ENCODE measurements at regions not wholly inside any gene's neighbourhood (a gene's known extent, or its start where the extent isn't known, plus 50 kb on each side); places are given as distances from the start of the nearest gene placed in this dataset.
A peak's percentile ranks its signal among the peaks of the same experiment; 100 is the strongest.

DNA sequence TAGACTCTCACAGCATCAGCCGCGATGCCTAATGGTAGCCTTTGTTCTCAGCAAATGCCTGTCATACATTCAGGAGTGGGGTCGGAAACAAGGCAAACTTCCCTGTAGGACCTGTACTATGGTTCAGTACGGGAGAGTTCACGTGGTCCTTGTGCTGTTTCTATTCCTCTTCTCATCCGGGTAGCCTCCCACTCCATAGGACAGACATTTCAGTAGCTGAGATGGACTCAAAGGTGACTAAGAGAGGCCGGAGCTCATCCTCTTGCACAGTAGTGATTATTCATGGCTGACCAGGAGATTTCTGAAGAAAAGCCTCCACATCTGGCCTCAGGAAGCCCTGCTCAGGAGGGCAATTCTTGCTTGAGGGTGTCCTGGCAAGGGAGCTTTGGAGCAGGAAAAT is 117.8 kb upstream of the SPRED2 start:
- DNase-seq = no peak

DNA sequence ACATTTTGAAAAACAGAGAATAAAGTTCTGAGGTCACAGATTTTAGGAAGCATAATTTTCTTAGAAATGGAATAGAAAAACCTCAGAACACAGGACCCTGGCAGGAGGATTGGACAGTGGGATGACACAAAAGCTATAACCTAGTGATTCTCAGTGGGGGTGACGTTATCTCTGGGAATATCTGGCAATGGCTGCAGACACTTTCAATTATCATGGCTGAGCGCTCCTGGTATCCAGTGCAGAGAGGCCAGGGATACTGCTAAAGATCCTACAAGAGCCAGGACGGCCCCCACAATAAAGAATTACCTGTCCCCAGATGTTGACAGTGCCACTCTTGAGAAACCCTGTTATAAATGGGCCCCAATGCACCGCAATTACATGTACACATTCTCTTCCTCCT is 117.2 kb upstream of the SPRED2 start:
- DNase-seq = no peak

DNA sequence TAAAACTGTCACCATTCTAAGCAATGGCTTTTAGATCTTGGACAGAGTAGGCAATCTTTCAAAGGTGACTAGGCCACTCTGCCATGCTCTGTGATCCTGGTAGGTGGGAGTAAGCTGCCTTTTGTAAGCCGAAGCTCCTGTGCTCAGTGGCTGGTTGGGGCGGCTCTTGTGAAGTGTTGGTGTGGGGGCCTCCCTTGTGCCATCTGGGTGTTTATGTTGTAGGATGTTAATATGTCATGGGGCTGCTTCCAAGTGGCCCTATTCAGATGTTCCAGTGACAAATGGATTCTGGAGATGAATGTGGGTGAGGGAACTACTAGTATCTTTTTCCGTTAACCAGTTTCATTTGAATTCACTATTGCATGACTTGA is 116.8 kb upstream of the SPRED2 start:
- DNase-seq = no peak

DNA sequence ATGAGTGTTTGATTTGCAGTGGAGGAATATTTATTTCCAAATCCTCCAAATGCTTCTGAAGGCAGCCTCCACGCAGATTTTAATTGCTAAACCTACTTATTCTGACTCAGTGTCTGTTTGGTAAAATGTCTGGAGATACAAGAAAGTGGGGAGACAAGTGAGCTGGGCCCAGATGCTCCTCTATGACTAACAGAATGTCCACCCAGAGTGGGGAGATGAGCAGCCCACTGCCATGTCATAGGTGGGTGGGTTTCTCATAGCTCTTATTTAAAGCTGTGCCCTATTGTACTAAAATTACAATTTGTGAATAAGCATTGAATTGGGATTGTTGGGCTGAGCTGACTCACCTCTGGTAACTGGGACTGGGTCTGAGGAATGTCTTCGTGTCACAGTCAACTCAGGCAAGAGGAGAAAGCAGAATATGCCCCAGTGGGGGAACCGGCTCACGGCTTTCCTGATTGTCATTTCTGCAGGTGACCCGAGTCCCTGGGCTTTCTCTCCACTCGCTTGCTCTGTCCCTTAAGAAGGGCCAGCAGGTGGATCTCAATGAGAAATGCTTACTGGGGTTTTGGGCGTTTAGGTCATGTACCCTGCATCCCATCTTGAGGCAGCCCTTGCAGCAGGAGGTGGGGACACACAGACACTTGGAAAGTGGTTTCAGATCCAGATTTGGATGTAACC is 116.3 kb upstream of the SPRED2 start:
- DNase-seq = no peak

DNA sequence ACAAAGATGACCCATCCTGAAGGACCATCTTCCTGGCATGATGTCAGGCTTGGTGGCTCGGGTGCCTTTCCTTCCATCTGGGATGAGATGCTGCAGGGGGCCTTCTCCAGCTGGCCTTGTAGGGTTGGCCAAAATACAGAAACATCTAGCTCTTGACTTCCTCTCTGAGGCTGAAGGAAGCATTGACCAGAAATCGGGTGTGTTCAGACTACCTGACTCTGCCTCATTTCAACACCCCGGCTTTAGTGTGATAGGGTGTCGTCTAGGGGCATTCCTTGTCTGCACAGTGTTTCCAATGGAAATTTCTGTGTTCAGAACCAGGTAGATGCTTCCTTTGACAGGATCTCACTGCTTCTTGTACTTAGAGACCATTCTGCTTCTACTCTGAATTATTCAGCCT is 115.7 kb upstream of the SPRED2 start:
- DNase-seq = no peak

DNA sequence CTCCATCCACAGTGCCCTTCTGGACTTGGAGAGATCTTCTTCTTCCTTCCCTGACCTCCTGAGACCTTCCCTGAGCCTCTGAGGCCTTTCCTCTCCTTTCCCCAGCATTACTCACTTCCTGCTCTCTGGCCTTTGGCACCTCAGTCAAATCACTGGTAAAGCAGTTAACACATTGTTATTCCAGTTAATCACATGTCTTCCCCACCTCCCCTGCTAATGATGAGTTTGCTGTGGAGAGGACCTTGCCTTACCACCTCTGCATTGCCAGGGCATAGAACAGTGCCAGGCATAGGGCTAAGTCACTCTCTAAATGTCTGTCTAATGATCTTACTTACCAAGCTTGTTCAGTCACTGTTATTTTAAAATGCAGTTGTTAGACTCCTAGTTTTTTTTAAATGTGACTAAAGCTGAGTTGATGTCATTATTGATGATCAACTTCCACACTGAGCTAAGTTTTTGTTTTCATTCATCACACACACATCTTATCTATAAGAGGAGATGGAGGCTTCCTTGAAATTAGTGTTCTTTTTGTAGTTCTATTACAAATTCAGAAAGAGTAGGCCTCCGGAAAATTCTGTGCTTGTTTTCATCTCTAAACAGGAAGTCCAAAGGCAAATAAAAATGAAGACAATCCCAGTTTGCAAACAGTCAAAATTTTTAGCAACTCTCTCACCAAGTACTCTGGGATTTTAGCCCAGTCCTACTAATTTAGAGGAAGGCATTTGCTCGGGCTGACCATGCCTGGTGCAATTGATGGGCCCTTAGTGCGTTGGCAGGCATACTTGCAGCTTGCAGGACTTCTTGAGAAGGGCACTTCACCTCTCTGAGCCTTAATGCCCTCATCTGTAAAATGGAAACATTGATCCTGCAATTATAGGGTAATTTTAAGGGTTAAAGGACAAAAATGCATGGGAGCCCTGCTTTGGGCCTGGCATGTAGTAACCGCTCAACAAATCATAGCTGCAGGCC is 113.7 kb upstream of the SPRED2 start:
- DNase-seq = peak; percentile 75

DNA sequence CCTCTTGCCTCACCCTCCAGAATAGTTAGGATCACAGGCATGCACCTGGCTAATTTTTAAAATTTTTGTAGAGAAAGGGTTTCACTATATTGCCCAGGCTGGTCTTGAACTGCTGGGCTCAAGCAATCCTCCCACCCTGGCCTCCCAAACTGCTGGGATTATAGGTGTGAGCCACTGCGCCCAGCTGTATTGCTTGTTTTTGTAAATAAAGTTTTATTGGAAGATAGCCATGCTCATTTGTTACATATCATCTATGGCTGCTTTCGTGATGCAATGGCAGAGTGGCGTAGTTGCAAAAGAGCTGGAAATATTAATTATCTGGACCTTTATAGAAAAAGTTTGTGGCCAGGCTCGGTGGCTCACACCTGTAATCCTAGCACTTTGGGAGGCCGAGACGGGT is 109.4 kb upstream of the SPRED2 start:
- no peak for DNase-seq

DNA sequence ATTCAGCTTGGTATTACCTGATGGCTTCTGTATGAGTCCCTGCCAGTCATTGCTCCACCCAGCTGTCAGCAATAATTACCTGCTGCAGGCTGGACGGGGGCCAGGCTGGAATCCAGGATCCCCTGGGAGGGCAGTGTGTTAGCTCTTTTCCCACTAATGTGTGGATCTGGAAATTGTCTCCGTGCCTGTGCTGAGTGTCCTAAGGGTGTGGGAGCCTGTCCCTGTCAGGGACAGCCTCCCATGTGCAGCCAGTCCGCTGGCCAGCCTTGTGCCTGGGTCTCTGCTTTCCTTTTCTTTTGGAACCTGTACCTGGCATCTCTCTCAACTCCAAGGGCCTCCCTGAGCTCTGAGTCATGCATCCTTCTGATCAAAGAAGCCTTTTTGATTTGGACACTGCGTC is 107.2 kb upstream of the SPRED2 start:
- no peak for DNase-seq

DNA sequence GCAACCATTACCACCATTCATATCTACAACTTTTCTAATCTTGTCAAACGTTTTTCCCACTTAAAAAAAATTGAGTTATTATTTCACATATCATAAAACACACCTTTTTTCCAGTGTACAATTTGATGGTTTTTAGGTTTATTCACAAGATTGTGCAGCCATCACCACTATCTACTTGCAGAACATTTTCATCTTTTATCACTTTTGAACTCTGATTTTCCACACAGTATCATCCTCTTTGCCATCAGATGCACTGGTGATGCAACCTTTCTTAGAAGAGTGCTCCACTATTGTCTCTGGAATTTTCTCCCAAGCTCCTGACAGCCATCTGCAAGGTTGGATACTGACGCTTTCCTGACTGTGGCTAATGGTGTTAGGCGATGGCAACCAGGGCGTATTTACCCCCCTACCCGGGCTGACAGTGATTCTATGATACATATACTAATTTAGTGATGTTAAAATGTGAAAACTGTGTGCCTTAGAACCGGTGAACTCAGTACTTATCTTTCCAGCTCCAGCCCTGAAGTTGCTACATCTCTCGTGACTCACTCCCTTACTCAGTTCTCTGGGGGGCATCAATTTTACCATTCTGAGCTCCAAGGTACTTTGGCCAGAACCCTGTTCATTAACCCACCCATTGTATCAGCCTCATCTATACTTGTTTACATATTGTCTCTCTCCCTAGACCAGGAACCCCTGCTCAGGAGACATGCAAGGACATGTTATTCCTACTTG is 105.4 kb upstream of the SPRED2 start:
- DNase-seq = no peak

DNA sequence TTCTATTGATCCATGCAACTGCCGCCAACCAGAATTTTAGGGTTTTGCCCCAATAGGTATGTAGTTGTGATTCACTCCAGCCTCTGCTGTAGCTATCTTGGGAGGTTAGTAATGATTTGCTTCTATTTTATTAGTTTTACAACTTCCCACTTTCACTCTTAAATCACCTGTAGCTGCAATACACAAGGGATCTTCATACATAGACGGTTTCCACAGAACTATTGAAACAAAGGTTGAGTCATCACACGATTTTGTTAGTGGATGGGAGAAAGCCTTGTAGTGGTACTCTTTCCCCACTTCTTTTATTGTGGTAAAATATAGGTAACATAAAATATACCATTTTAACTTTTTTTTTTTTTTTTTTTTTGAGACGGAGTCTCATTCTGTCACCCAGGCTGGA is 104.2 kb upstream of the SPRED2 start:
- DNase-seq = no peak

DNA sequence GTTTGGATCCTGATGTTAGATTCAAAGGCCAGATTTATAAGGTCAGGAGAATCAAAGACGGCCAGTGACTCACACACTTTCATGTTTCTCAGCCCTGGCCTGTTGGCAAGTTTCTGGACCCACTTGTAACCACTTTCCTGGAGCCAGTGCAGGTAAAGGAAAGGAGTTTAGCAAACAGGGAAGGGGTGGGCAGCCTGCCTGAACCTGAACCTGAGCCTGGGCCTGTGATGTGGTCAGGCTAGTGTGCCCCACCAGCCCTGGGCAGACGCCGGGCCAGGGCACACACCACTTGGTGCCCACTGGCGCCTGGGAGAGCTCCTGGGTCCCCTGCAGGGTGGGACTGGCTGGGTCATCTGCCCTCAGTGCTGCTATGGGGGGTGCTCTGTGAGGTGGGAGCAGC is 100.5 kb upstream of the SPRED2 start:
- DNase-seq = no peak

DNA sequence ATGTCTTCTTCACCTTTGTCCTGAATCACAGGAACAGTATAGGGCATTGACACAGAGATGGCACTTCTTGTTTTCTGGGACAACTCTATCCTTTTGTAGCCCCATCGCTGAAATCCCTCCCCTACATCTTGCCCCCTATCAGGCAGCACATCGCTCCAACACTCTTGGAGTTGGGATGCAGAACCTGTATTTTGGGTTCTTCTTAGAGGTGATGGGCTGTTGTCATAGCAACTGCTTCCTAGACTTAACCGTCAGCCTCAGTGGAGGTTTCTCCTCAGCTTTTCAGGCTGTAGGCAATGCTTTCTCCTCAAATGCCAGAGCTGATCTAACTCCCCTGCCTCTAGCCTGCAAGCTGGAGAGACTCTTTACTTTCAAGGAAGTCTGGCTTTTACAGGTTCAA is 99.9 kb upstream of the SPRED2 start:
- no peak for DNase-seq

DNA sequence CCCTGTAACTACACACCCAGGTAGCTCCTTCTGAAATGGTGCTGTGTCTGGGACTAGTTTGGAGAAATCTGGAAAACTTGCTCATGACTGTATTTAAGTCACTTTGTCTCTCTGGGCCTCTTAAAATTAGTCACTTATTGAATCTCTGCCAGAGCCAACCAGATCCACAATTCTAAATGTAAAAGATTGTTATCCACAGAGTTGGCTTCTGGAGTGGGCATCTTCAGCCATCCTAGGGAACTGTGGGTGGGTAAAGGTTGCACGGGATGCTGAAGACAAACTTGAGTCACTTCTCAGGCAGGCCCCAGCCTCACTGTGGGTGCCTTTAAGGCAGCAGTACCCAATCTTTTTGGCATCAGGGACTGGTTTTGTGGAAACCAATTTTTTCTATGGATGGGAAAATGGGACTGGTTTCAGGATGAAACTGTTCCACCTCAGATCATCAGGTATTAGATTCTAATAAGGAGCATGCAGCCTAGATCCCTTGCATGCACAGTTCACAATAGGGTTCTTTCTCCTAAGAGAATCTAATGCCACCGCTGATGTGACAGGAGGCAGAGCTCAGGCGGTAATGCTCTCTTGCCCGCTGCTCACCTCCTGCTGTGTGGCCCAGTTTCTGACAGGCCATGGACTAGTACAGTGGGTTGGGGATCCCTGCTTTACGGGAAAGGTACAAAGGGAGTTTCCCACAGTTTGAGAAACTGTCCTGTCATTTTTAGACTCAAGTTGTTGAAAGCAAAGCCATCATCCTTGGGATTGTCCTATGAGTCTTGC is 98.3 kb upstream of the SPRED2 start:
- no peak for DNase-seq

DNA sequence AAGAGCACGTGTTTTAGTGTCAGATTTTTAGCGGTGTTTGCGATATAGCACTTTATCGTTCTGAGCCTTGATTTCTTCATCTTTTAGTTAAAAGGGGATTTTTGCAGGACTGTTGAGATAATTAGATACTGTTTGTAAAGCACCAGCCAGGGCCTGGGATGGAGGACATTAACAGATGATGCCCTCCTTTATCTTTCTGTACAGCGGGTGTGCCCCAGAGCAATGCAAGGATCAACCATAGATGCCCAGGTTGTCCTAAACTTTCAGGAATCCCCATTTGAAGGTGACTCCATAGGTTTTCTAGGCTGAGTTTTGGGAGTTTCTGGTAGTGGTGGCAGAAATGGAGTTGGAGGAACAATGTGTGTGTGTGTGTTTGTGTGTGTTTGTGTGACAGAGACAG is 97.0 kb upstream of the SPRED2 start:
- DNase-seq = no peak

DNA sequence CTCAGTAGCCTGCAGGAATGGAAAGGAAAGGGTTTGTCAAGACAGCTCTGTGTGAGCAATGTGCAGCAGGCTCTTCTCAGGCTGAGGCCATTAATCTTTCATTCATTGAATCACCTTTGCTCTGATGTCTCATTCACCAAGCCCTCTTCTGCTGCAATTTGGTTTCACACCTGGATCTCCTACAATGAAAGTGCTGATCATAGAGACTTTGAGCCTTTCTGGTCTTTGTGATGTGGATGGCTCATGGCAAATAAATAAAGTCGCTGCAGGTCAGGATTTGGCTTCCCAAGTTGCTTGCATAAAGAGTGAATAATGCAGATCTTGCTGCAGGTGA is 95.8 kb upstream of the SPRED2 start:
- no peak for DNase-seq

DNA sequence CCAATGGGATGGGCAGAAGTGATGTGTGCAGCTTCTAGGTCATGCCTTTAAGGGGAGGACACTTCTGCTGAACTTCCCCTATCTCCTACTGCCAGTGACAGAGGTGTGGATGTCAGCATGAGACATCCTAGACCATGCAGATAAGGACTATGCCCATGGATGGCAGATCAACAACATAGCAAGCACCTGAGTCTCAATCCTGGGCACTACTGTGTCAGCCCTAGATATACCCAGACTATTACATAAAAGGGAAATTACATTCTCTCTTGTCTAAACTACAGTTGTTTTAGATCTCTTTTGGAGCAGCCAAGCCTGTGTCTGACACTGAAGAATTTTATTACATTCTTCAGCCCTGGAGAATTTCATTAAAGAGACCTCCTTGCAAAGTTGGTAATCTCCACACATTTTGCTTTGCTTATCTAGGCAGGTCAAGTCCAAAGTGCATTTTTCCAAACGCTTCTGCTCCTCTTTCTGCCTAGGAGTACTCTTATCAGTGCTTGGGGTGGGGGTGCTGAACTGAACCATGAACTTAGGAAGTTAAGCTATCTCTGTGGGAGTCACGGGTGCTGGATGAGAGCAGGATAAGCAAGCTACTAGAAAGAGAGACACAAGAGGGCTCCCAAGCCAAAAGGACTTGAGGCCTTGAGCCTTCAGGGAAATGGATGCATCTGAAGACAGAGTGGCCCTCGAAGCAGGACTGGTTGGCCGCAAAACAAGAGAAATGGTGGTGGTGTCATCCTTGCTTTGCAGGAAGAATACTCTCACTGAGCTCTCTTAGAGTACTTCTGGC is 95.2 kb upstream of the SPRED2 start:
- no peak for DNase-seq

DNA sequence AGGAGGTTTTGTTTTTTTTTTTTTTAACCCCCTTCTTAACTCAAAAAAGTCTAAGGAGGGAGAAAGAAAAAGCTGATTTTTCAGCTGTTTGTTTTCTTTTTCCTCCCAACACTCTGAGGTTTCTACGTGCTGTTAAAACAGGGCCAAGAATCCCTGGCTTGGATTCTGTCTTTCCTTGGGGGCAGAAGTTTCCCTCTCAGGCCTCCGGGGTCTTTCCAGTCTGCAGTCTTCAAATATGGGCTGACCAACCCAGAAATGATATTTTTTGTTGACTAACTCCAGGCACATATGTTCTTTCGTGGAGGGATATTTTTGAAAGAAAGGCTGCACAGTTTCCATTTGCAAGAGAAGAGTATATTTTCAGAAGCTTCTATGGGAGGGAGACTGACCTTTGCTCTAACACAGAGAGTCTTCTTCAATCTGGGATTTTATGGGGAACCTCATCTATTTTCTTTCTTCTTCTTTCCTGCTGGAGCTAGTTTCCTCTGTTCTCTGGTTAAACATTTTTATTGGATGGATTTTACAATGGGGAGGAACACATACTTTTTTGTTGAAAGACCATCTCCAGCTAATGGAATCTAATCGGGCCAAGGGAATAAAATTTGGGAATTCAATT is 93.3 kb upstream of the SPRED2 start:
- no peak for DNase-seq

DNA sequence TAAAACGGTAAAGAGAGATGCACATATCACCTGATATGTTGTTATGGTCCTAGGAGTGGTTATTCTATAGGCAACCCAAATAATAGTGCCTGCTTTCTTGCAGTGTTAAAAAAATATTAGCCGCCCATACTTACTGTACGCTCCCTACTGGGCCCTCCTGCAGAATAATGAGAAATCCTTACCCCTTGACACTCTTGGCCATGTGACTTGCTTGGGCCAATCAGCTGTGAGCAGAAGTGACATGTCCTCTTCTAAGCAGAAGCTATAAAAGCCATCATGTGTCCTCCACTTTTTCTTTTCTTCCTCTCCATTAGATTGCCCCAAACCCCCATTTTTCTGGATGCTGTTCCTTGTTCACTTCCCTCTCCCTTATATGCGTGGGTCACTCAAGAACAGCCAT is 90.5 kb upstream of the SPRED2 start:
- DNase-seq = no peak

DNA sequence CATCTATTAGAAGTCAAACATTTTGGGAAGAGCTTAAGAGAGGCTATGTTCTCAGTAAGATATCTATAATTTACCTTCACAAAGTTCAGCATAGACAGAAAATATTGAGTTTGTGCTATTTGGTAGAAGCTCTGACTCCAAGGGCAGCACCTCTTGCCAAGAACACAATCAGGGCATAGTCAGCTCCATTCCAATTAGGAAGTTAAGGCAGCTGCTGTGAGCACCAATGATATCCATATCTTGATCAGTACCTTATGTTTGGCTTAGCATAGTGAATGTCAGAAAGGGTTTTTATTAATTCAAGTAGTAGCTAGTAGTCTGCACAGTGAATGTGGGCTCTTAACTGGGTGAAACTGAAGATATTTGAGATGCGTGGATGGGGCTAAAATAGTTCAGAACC is 86.4 kb upstream of the SPRED2 start:
- no peak for DNase-seq

DNA sequence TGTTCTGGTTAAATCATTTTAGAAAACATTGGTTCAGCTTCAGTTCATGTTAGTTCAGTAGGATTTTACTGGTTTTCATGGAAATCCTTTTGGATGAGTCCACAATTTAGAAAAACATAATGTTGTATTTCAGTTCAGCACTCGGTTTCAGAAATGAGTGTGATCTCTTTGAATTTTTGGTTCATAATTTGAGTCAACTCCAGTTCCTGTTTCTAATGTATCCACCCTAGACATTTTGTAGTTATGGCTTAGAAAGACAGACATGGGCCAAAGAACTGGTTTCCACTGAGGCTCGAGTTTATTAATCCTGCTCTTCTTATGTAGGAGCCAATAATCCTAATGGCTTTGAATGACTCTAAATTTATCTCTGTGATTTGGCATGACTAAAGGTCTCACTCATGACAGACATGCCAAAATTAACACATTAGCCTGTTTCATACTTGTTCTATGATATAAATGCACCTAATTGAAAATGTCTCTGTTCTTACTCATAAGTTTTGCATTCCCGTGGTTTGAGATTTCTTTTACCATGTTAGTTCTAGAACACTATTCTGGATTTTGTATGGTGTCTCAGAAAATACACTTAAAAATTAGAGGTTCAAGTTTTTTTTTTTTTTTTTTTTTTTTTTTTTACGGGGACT is 82.3 kb upstream of the SPRED2 start:
- DNase-seq = no peak

DNA sequence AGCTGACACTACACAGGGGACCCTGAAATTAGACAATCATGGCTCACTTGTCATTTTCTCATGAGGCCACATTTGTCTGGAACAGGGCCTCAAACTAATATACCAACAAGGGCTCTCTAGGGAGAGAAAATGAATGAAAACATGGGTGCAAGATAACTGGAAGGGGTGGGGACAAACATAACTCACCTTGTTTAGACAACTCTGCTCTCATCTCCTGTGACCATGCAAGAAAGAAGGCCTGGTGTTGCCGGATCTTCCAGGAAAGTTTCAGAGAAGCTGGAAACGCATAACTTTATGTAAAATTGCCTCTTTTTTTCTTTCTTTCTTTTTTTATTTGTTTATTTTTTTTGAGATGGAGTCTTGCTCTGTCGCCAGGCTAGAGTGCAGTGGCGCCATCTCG is 80.4 kb upstream of the SPRED2 start:
- DNase-seq = no peak
